D721Med (cell line): ENCODE measurements at regions not wholly inside any gene's neighbourhood (a gene's known extent, or its start where the extent isn't known, plus 50 kb on each side); places are given as distances from the start of the nearest gene placed in this dataset.
A peak's percentile ranks its signal among the peaks of the same experiment; 100 is the strongest.

Source experiments
- DNase-seq: peaks from one replicate; pipeline ENCODE4 v3.0.0; 2011; ENCODE audit warnings: low spot score; ENCODE audit not compliant: insufficient read length
- FAIRE-seq: peaks from 2 replicates; lab custom pipeline; 2011; peaks lifted over from hg19 to GRCh38; lab: Jason Lieb, UNC
- CTCF ChIP-seq: IDR thresholded peaks from 2 replicates; pipeline ENCODE4 v1.5.1; 2012; ENCODE audit warnings: mild to moderate bottlenecking, control low read depth; ENCODE audit not compliant: insufficient read depth; ENCODE audit errors: missing control alignments

DNA sequence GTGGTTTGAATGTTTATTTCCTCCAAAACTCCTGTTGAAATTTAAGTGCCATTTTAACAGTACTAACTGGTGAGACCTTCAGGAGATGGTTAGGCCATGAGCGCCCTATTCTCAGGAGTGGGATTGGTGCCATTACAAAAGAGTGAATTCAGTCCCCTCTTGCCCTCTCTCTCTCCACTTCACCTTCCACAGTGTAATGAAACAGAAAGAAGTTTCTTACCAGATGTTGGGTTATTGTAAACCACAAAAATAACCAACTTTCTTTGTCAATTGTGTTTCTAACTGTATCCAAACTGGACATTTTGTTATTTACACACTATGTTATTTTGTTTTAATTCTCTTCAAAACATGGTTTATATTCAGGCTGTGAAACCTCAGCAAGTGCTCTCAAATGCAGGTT, 1734.3 kb downstream of the PCDH7 start:
- TF ChIP-seq CTCF: no peak
- FAIRE-seq (peak; percentile 16), DNase-seq (no peak)

DNA sequence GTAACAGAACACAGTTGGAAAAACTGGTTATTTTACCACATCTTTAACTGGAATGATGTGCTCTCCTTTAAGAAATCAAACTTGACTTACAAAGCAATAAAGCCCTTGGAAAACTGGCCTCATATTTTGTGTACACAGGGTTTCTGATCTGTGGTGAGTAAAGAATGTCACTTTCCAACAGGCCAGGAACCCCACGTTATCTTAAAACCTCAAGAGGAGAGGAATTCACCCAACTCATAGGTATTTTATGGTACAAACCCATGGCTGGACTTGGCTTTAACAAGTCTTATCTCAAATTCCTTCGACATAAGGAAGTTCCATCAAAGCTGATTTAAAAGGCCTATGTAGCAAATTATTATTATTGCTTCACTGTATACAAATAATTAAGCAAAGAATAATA, 1735.1 kb downstream of the PCDH7 start:
- FAIRE-seq (no peak), DNase-seq (no peak)
- TF ChIP-seq CTCF: no peak

DNA sequence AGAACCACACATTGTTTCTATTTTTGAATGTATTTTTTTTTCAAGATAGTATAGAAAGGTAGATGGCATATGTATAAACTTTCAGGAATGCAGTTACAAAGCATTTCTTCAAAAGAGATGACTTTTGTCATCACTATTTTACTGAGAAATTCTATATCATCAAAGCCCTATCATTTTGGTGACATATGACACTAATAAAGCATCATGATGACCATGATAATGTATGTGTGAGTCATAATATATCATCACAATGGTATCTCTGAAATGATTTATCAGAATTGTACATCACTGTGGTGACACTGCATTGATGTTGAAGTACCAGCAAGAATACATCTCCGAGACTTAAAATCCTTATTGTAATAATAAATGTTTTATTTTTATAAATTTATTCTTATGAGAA, 1740.8 kb downstream of the PCDH7 start:
- TF ChIP-seq CTCF: no peak
- DNase-seq (no peak), FAIRE-seq (no peak)

- peak; percentile 24 for TF ChIP-seq CTCF
- FAIRE-seq: no peak
- DNase-seq: no peak
These were observed 1742.8 kb downstream of the PCDH7 start for GRCh38 chr4:32462944-32463343.

GRCh38 chr4:32470087-32470585, 1750.0 kb downstream of the PCDH7 start:
- no peak for TF ChIP-seq CTCF
- no peak for DNase-seq
- FAIRE-seq: no peak

DNA sequence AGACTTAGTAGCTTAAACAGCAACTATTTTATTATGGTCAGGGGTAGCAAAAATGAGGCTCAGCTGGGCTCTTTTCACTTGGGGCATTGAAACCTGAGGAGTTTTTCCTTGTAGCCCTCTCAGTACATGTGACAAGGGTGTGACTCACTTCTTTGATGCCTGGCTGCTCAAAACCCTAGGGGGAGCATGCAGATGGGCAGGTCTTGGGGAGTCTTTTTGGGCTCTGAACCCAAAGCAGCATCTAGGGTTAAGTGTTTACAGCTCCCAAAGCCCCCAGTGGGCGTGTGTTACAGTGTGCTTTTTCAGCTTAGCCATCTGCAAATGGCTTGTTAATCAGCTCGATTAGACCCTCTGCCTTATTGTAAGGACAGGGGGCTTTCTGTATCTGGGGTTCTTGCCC, 1752.7 kb downstream of the PCDH7 start:
- FAIRE-seq (no peak), DNase-seq (no peak)
- TF ChIP-seq CTCF: no peak

GRCh38 chr4:32475710-32476109, 1755.5 kb downstream of the PCDH7 start:
- no peak for FAIRE-seq
- TF ChIP-seq CTCF: no peak
- DNase-seq: no peak
